Stimulated activated naive CD4-positive, alpha-beta T cell (primary cell): ENCODE measurements at regions not wholly inside any gene's neighbourhood (a gene's known extent, or its start where the extent isn't known, plus 50 kb on each side); places are given as distances from the start of the nearest gene placed in this dataset.

ENCODE experiments used
- DNase-seq, 6 experiments: peaks; one replicate each; lab custom pipeline; 2025; lab: John Stamatoyannopoulos, UW

GRCh38 chr5:98564836-98565235, 208.6 kb upstream of the RGMB start:
- DNase-seq: no peak

GRCh38 chr5:98568336-98568735, 205.1 kb upstream of the RGMB start:
- no peak for DNase-seq

- DNase-seq: no peak
Measured at GRCh38 chr5:98569288-98569687, 204.2 kb upstream of the RGMB start.

GRCh38 chr5:98570010-98570409, 203.5 kb upstream of the RGMB start:
- DNase-seq: no peak

GRCh38 chr5:98570661-98571191, 202.7 kb upstream of the RGMB start:
- no peak for DNase-seq

- DNase-seq: no peak
Measured at GRCh38 chr5:98573834-98574320, 199.6 kb upstream of the RGMB start.

- DNase-seq: no peak
Measured at GRCh38 chr5:98576275-98576674, 197.2 kb upstream of the RGMB start.

- DNase-seq: no peak
Measured at GRCh38 chr5:98578438-98578837, 195.0 kb upstream of the RGMB start.

GRCh38 chr5:98581112-98581997, 192.1 kb upstream of the RGMB start:
- DNase-seq: no peak

GRCh38 chr5:98583586-98583985, 189.9 kb upstream of the RGMB start:
- no peak for DNase-seq

GRCh38 chr5:98585661-98586310, 187.7 kb upstream of the RGMB start:
- no peak for DNase-seq

- DNase-seq: no peak
Measured at GRCh38 chr5:98586581-98586980, 186.9 kb upstream of the RGMB start.

GRCh38 chr5:98587166-98587565, 186.3 kb upstream of the RGMB start:
- DNase-seq: no peak

- no peak for DNase-seq
Measured at GRCh38 chr5:98588215-98588614, 185.2 kb upstream of the RGMB start.

GRCh38 chr5:98593418-98593817, 180.0 kb upstream of the RGMB start:
- DNase-seq: no peak

- no peak for DNase-seq
Measured at GRCh38 chr5:98594098-98594497, 179.4 kb upstream of the RGMB start.

- DNase-seq: no peak
Measured at GRCh38 chr5:98599016-98599415, 174.4 kb upstream of the RGMB start.

GRCh38 chr5:98602534-98603112, 170.8 kb upstream of the RGMB start:
- DNase-seq: no peak

- DNase-seq: no peak
Measured at GRCh38 chr5:98603456-98603855, 170.0 kb upstream of the RGMB start.

GRCh38 chr5:98604301-98604700, 169.2 kb upstream of the RGMB start:
- DNase-seq: no peak

- DNase-seq: no peak
Measured at GRCh38 chr5:98604721-98605425, 168.6 kb upstream of the RGMB start.

- no peak for DNase-seq
Measured at GRCh38 chr5:98605426-98605825, 168.0 kb upstream of the RGMB start.
